Pons (tissue), 1 donor: ENCODE measurements at regions not wholly inside any gene's neighbourhood (a gene's known extent, or its start where the extent isn't known, plus 50 kb on each side); places are given as distances from the start of the nearest gene placed in this dataset.
"Not testable (repeated sequence)": the region's sequence is repeated elsewhere in the genome, so short reads cannot be mapped to it uniquely, and the experiment has no call there.

ENCODE experiments used
- DNase-seq: peaks from one replicate; pipeline ENCODE4 v3.0.0-alpha.2; 2016; ENCODE audit warnings: low spot score

DNA sequence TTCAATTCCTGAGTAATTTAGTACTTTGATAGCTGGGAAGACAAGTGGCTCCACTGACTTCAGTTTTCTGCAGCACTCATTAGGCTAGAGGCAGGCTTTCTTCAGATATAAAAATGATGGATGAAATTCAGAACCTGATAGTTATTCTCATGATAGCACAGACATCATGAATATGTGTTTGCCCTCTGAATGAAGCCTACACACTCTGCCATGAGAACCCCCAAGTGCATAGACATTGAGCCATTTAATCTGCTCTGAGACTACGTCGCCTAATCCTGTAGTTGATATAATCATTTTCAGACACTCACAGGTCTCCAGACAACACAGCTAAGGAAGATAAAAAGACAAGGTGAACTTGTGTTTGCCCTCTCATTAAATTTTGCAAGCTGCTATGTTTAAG, 566.1 kb downstream of the AMY1C start:
- DNase-seq, result no peak

- no peak for DNase-seq
These were observed 572.4 kb downstream of the AMY1C start for GRCh38 chr1:104322131-104322530.

DNA sequence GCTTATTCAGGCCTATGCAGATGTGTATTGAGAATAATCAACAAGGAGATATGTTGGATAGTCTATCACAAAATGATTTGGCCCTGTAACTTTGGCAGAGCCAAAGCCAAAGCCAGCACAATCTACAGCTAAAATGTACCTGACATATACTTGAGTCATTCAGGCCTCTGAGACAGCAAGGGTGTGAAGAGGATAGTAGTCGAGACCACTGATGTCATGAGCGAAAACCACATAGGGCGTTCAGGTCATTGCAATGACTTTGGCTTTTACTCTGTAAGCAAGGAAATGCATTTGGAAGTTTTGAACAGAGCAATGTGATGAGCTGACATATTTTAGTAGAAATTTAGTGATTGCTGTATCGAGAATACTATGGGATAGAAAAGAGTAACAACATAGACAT, 579.6 kb downstream of the AMY1C start:
- DNase-seq, result no peak

- no peak for DNase-seq
These were observed 582.1 kb downstream of the AMY1C start for GRCh38 chr1:104331763-104332162.

DNA sequence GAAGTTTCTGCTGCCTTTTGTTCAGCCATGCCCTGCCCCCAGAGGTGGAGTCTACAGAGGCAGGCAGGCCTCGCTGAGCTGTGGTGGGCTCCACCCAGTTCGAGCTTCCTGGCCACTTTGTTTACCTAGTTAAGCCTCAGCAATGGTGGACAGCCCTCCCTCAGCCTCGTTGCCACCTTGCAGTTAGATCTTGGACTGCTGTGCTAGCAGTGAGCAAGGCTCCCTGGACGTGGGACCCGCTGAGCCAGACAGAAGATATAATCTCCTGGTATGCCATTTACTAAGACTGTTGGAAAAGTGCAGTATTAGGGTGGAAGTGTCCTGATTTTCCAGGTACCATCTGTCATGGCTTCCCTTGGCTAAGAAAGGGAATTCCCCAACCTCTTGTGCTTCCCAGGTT, 588.2 kb downstream of the AMY1C start:
- not testable (repeated sequence) for DNase-seq

DNA sequence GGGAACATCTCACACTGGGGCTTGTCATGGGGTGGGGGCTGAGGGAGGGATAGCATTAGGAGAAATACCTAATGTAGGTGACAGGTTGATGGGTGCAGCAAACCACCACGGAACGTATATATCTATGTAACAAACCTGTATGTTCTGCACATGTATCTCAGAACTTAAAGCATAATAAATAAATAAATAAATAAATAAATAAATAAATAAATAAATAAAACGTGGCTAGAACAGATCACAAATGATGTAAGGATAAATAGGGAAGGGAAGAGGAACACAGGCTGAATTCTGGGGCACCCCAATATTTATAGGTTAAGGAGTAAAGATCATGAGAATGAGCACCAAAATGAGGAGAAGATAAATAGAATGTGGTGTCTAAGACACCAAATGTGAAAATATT, 592.2 kb downstream of the AMY1C start:
- DNase-seq, result no peak

DNA sequence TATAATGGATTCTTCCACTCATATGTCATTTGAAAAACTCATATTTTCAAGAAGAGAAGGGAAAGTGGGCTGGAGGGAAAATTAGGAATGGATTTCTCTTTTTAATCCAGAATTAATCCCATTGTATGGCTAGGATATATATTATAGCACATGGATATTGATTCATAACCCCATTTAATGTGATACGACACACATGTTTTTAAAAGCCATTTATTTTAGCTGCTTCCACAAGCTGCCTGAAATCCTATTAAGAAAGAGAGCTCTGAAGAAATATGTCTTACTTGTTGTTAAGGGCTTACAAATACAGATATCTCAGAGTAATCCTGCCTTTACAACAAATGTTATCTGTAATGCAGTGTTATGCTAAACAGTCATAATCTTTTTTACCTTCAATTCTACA, 598.6 kb downstream of the AMY1C start:
- DNase-seq, result no peak

DNA sequence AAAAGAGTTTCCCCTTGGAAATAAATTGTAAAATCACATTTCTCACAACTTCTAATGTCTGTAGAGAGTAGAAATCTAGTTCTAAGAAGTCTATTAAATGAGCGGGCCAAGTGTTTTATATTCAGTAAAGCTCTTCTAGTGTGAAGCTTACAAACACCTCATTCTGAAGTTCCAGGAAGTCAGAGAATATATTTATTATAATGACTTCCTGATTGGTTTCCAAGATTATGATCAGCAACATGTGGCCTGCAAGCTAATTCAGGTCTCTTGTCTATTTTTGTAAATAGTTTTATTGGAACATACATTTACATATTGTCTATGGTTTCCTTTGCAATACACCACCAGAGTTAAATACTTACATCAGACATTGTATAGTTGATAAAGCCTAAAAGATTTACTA, 603.9 kb downstream of the AMY1C start:
- no peak for DNase-seq

- DNase-seq, result no peak
These were observed 608.4 kb downstream of the AMY1C start for GRCh38 chr1:104358086-104358485.

- DNase-seq, result no peak
These were observed 608.9 kb downstream of the AMY1C start for GRCh38 chr1:104358621-104359020.

DNA sequence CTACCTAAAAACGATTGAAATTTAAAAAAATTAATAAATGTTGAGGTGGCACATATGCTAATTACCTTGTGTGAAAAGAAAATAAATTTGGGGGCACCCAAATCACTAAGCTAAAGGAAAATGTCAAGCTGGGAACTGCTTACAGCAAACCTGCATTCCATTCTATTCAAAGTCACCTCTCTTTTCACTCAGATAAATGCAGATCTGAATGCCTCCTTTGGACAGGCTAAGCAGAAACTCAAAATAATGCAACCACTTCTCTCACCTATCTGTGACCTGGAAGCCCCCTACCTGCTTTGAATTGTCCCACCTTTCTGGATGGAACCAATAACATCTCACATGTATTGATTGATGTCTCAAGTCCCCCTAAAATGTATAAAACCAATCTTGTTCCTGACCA, 628.7 kb downstream of the AMY1C start:
- no peak for DNase-seq

GRCh38 chr1:104380003-104380402, 630.3 kb downstream of the AMY1C start:
- DNase-seq, result no peak

DNA sequence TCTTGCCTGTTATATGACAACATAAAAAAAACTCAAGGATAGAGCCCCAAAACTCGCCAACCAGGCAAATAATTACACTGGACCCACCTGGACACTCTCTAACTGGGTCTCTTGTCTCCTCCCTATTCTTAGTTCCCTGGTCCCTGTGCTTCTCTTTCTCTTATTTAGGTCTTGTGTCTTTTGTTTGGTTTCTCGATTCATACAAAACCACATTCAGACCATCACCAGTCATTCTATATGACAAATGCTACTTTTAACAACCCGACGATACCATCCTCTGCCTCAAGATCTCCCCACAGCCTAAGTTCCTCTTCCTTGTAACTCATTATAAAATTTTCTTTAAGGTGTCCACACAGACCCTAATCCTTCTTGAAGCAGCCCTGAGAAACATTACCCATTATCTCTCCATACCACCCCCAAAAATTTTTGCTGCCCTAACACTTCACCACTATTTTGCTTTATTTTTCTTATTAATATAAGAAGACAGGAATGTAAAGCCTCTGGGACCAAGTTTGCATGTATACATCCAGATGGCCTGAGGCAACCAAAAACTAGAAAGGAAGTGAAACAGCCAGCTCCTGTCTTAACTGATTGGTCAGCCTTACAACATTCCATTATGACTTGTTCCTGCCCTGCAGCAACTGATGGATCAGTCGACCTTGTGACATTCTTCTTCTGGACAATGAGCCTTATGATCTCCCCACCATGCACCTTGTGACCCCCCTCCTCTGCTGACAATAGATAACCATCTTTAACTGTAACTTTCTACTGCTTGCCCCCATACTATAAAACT, 638.2 kb downstream of the AMY1C start:
- no peak for DNase-seq

- no peak for DNase-seq
These were observed 642.9 kb downstream of the AMY1C start for GRCh38 chr1:104392552-104392951.

GRCh38 chr1:104402178-104402577, 652.5 kb downstream of the AMY1C start:
- no peak for DNase-seq

GRCh38 chr1:104403883-104404282, 654.2 kb downstream of the AMY1C start:
- DNase-seq, result no peak

DNA sequence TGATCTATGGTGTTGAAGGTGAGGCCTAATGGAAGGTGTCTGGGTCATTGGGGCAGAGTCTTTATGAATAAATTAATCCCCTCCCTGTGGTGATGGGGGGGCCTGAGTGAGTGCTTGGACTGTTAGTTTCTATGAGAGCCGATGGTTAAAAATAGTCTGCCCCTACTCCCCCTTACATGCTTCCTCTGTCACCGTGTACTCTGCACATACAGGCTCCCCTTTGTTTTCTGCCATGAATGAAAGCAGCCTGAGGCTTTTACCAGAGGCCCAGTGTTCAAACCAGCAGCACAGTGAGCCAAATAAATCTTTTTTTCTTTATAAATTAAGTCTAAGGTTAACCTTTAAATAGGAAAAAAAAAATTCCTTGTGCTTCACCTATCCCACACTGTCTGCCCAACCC, 657.0 kb downstream of the AMY1C start:
- no peak for DNase-seq

DNA sequence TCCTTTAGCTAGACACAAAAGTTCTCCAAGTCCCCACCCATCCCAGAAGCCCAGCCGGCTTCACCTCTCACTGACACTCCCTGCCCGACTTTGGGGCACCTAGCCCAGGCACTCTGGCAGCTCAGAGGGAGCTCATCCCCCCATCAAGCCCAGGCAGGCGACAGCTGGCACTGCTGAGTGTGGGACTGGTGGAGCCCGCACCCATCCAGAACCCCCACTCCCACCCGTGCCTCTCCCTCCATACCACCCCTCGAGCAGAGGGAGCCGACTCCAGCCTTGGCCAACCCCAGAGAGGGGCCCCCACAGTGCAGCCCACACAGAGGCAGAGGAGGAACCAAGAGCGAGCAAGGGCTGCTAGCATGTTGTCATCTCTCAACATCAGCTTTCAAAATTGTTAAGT, 658.6 kb downstream of the AMY1C start:
- no peak for DNase-seq

- DNase-seq, result no peak
These were observed 685.6 kb downstream of the AMY1C start for GRCh38 chr1:104435255-104435654.

GRCh38 chr1:104440011-104440410, 690.3 kb downstream of the AMY1C start:
- no peak for DNase-seq

- DNase-seq, result no peak
These were observed 707.0 kb downstream of the AMY1C start for GRCh38 chr1:104456724-104457123.

DNA sequence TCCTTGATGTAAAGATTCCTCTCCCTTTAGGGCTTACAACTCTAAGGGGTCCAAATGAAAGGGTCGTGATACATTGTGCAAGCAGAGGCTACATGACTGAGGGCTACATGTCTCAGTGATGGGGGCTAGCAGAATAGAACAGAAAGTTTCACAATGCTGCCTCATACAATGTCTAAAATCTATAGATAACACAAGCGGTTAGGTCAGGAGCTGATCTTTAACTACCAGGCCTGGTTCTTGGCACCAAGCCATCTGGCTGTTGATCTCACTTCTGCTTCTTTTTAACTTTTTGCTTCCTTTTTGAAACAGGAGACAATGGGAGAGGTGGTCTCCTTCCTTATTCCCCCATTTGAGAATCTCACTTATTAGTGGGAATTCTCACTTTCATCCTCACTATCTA, 710.2 kb downstream of the AMY1C start:
- DNase-seq, result no peak

GRCh38 chr1:104460880-104461279, 711.2 kb downstream of the AMY1C start:
- DNase-seq, result no peak

- DNase-seq, result no peak
These were observed 713.5 kb downstream of the AMY1C start for GRCh38 chr1:104463126-104463697.
